ENCODE measurements at regions not wholly inside any gene's neighbourhood (a gene's known extent, or its start where the extent isn't known, plus 50 kb on each side); places are given as distances from the start of the nearest gene placed in this dataset.

GRCh38 chr11:39165021-39165420 is 2294.4 kb downstream of the LRRC4C start:
- DNase-seq (ENCODE audit: insufficient read length, low spot score) (no peak), FAIRE-seq (no peak)

DNA sequence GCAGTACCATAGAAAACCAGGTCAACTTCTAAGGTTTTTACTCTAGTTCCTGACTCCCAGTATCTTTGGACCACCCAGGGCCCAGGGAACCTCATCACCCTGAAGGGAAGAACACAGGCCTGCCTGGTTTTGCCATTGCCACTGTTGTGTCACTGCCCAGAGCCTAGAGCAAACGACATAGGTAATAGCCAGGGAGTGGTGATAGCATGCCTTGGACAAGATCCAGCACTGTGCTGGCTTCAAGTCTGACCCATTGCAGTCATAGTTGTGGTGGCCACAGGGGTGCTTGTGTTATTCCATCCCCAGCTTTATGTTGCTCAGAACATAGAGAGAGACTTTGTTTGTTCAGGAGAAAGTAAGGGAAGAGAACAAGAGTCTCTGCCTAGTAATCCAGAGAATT is 2310.2 kb downstream of the LRRC4C start:
- DNase-seq (ENCODE audit: insufficient read length, low spot score) (no peak), FAIRE-seq (no peak)

GRCh38 chr11:39145346-39145745 is 2314.1 kb downstream of the LRRC4C start:
- no peak for FAIRE-seq
- no peak for DNase-seq (ENCODE audit: insufficient read length, low spot score)

GRCh38 chr11:39144351-39145130 is 2314.9 kb downstream of the LRRC4C start:
- no peak for DNase-seq (ENCODE audit: insufficient read length, low spot score)

GRCh38 chr11:39139581-39139980 is 2319.9 kb downstream of the LRRC4C start:
- FAIRE-seq (no peak), DNase-seq (ENCODE audit: insufficient read length, low spot score) (no peak)

More at GRCh38 chr11:39144351-39145130, 2314.9 kb downstream of the LRRC4C start:
- no peak for FAIRE-seq

DNA sequence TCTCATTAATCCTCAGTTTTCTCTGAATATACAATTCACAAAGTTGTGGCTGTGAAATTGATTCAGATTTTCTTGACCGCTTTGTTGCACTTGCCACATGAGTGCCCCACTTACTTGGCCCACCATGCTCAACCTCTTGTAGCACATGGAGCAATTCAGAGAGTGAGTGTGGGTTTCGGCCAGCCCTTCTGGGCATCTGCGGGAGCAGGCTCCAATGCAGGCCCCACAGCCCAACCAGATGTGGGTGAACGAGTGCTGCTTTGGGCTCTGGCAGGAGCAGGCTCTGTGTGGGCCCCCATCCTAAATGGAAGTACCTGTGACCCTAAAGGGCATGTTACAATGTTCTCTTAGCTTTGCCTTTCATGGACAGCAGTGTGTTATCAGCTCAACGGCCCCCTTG is 2338.6 kb downstream of the LRRC4C start:
- no peak for DNase-seq (ENCODE audit: insufficient read length, low spot score)
- no peak for FAIRE-seq

- FAIRE-seq (no peak), DNase-seq (ENCODE audit: insufficient read length, low spot score) (no peak)
These were observed 2345.8 kb downstream of the LRRC4C start for GRCh38 chr11:39113606-39114005.

GRCh38 chr11:39102236-39102635 is 2357.2 kb downstream of the LRRC4C start:
- no peak for FAIRE-seq
- DNase-seq (ENCODE audit: insufficient read length, low spot score): no peak

GRCh38 chr11:39078465-39078864 is 2381.0 kb downstream of the LRRC4C start:
- FAIRE-seq: no peak
- no peak for DNase-seq (ENCODE audit: insufficient read length, low spot score)

DNA sequence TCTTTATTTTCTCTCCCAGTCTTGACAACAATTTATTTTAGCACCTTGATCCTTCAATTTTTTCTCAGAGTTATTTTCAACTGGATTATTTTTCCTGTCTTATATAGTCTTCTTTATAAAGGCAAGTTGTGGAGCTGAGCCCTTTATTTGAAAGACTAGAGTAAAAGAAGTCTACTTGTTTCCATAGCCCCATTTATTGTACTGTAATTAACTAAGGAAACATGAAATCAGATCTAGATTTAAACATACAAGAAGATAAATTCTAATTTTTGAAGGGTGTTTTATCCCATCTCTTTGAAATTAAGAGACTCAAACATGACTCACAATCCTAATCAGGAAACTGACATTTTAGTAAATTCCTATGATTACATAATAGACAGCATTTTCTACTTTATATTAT is 2421.8 kb downstream of the LRRC4C start:
- FAIRE-seq: no peak
- no peak for DNase-seq (ENCODE audit: insufficient read length, low spot score)

- no peak for FAIRE-seq
- no peak for DNase-seq (ENCODE audit: insufficient read length, low spot score)
These were observed 2423.4 kb downstream of the LRRC4C start for GRCh38 chr11:39036021-39036420.

DNA sequence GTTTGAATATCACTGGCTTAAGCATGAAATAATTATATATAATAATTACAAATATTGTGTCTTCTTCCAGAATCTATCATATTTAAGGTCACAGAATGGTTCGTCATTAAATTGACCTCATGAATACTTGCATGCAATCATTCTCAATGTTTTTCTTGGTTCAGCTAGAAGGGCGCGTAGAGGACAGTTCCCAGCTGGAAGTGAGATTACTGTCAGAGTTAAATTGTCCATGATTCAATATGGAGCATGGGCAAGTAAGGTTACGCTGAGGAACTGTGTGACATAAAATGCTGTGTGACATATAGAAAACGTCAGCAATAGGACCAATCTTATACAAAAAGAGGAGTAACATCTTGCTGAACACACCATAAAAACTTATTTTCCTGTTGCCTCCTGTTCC is 2423.5 kb upstream of the RAG2 start:
- no peak for FAIRE-seq
- no peak for DNase-seq (ENCODE audit: insufficient read length, low spot score)

DNA sequence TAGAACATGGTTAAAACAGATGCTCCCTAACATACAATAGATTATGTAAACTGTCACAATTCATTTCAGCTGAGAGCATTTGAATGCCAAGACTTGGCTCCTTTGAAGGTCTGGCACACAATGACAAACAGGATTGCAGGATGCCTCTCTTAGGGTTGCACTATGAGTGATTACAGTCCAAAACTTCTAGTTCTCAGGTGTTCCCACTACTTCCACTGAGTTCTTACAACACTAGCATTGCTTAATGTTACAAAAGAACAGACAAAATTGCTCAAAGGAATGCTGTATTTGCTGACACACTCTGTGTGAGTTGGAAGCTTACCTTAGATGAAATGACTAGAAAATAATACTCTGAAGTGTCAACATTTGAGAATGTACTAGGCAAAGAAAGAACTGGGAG is 2413.8 kb upstream of the RAG2 start:
- FAIRE-seq: no peak
- no peak for DNase-seq (ENCODE audit: insufficient read length, low spot score)

- no peak for DNase-seq (ENCODE audit: insufficient read length, low spot score)
- no peak for FAIRE-seq
These were observed 2392.8 kb upstream of the RAG2 start for GRCh38 chr11:38990841-38991240.

GRCh38 chr11:38990139-38990538 is 2392.1 kb upstream of the RAG2 start:
- DNase-seq (ENCODE audit: insufficient read length, low spot score) (no peak), FAIRE-seq (no peak)

DNA sequence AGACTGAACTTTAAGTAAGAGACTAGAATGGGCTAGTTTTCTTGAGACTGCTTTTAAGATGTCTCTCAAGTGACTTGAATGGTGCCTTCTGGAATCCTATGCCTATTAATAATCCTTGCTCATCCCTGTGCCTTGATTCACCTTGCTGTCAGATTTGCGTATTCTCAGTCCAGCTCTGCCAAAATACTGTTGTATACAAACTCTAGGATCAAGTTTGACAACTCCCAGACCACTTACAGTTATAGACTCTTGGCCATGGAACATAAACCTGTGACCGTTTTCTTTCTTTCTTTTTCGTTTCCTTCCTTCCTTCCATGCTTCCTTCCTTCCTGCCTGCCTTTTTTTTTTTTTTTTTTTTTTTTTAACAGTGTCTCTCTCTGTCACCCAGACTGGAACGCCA is 2390.9 kb upstream of the RAG2 start:
- no peak for FAIRE-seq
- no peak for DNase-seq (ENCODE audit: insufficient read length, low spot score)

DNA sequence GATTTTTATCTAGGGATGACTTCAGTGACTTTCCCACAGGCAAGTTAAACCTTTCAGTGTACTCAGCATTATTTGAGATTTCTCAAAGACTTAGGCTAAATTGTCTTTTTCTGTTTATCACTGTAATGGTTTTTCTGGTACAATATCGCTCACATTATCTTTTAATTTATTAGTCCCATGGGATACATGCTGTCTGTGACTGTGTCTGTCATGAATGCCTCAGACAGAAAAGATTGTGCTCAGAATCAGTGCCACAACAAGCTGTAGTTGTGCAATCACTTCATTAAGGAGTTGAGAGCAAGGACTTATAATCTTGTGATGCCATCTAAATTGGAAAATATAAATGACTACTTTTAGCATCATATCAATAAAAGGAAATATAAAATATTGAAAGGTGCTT is 2374.2 kb upstream of the RAG2 start:
- DNase-seq (ENCODE audit: insufficient read length, low spot score): no peak
- no peak for FAIRE-seq

DNA sequence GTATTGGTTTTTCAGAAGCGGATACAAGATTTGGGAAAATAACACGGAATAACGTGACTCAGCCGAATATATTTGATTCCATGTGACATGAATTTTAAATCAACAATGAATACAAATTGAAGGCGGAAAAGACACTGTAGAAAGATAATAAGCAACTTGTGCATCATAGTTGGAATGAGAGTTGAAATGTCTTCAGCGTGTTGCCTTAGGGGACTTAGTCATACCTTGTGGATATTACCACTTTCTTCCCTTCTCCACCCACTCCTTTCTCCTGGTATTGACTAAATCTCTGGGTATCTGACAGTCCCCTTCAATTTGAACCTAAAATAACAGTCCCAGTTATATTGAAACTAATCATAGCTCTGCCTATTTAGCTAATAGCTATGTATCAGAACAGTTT is 2373.1 kb upstream of the RAG2 start:
- no peak for FAIRE-seq

GRCh38 chr11:38968951-38969350 is 2370.9 kb upstream of the RAG2 start:
- DNase-seq (ENCODE audit: insufficient read length, low spot score) (no peak), FAIRE-seq (no peak)

More for the DNA sequence above, 2373.1 kb upstream of the RAG2 start:
- DNase-seq (ENCODE audit: insufficient read length, low spot score): peak; percentile 38

- DNase-seq (ENCODE audit: insufficient read length, low spot score): no peak
- FAIRE-seq: no peak
These were observed 2354.7 kb upstream of the RAG2 start for GRCh38 chr11:38952698-38953097.

- FAIRE-seq (no peak), DNase-seq (ENCODE audit: insufficient read length, low spot score) (no peak)
These were observed 2352.8 kb upstream of the RAG2 start for GRCh38 chr11:38950867-38951266.

DNA sequence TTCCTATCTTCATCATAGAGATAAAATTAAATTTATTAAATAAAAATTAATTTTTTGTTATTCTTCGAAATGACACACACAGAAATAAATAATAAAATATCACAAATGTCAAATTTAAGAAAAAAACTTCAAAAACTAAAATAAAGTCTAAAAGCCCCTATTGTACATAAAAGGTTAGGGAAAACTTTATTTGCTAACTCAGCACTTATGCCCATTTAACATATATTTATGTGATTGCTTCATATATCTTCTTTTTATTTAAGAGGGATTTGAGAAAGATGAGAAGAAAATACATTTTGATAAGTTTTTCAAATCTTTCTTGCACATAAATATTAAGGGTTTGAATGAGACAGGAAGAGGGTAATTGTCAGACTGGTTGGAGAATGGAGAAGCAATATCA is 2350.4 kb upstream of the RAG2 start:
- FAIRE-seq: no peak
- DNase-seq (ENCODE audit: insufficient read length, low spot score): no peak

- FAIRE-seq (no peak), DNase-seq (ENCODE audit: insufficient read length, low spot score) (peak; percentile 21)
These were observed 2339.7 kb upstream of the RAG2 start for GRCh38 chr11:38937709-38938108.
